ENCODE measurements at regions not wholly inside any gene's neighbourhood (a gene's known extent, or its start where the extent isn't known, plus 50 kb on each side); places are given as distances from the start of the nearest gene placed in this dataset.

DNA sequence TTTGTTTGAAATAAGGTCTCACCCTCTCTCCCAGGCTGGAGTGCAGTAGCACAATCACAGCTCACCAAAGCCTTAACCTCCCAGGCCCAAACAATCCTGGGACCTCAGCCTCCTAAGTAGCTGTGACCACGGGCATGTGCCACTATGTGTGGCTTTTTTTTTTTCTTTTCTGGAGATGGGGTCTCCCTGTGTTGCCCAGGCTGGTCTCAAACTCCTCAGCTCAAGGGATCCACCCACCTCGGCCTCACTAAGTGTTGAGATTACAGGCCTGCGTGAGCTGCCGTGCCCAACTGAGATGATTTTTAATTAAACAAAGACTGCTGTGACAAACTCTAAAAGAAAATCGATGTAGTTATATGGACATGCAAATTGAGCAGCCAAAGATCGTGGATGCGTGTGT is 768.4 kb upstream of the ADGRL2 start:
- Histone ChIP-seq H3K4me1 (ENCODE audit: control insufficient read depth in 3 of 3, insufficient read depth in 3 of 3, low read length in 3 of 3) (no peaks in the 10 kb centered on the region), H3K4me3 (ENCODE audit: low read length in 3 of 3) (no peak overlapping the region), H3K9me3 (ENCODE audit: control insufficient read depth in 3 of 3, low read length in 3 of 3) (no peaks in the 10 kb centered on the region), H3K9ac (ENCODE audit: low read depth in 1 of 3, low read length in 3 of 3) (no peak overlapping the region), H3K27ac (ENCODE audit: low read depth, low read length) (no peak overlapping the region), H3K27me3 (ENCODE audit: control insufficient read depth in 3 of 3, insufficient read depth in 3 of 3, low read length in 3 of 3) (no peaks in the 10 kb centered on the region), H3K36me3 (ENCODE audit: control insufficient read depth in 3 of 3, insufficient read depth in 3 of 3, low read length in 3 of 3) (no peaks in the 10 kb centered on the region)

DNA sequence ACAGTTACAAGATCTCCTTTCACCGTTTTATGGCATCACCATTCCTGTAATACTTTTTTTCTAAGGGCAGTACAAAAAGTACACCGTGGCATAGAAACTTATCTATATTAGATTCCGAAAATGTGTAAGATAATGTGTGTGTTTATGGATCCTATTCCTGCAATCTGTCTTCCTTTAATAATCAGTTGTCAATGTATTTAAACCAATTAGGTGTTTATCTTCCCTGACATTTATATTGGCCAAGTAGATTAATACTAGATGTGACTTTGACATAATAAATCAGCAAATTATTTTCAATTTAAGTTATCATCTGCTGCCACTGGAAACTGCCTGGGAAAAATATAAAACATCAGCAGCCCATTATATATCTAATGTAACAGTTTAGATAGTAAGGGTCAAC is 770.3 kb upstream of the ADGRL2 start:
- Histone ChIP-seq H3K9me3 (ENCODE audit: control insufficient read depth in 3 of 3, low read length in 3 of 3) (no peaks in the 10 kb centered on the region), H3K27me3 (ENCODE audit: control insufficient read depth in 3 of 3, insufficient read depth in 3 of 3, low read length in 3 of 3) (no peaks in the 10 kb centered on the region), H3K27ac (ENCODE audit: low read depth, low read length) (no peak overlapping the region), H3K4me3 (ENCODE audit: low read length in 3 of 3) (no peak overlapping the region), H3K36me3 (ENCODE audit: control insufficient read depth in 3 of 3, insufficient read depth in 3 of 3, low read length in 3 of 3) (no peaks in the 10 kb centered on the region), H3K4me1 (ENCODE audit: control insufficient read depth in 3 of 3, insufficient read depth in 3 of 3, low read length in 3 of 3) (no peaks in the 10 kb centered on the region), H3K9ac (ENCODE audit: low read depth in 1 of 3, low read length in 3 of 3) (no peak overlapping the region)

DNA sequence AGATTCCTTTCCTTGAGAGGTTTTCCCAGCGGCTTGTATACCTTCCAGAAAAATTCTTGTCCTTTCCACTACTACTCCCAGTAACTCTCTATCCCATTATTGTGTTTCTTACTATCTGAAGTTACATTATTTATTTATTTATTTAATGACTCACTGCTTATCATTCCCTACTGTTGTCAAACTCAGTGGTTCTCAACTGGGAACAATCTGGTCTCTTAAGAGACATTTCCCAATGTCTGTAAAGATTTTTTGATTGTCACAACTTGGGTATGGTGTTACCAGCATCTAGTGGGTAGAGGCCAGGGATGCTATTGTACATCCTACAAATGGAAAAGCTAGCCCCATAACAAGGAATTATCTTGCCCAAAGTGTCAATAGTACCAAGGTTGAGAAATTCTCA is 771.5 kb upstream of the ADGRL2 start:
- no peaks in the 10 kb centered on the region for H3K36me3 ChIP-seq (ENCODE audit: control insufficient read depth in 3 of 3, insufficient read depth in 3 of 3, low read length in 3 of 3)
- no peak overlapping the region for H3K27ac ChIP-seq (ENCODE audit: low read depth, low read length)
- no peaks in the 10 kb centered on the region for H3K27me3 ChIP-seq (ENCODE audit: control insufficient read depth in 3 of 3, insufficient read depth in 3 of 3, low read length in 3 of 3)
- H3K9me3 ChIP-seq (ENCODE audit: control insufficient read depth in 3 of 3, low read length in 3 of 3) = no peaks in the 10 kb centered on the region
- no peak overlapping the region for H3K9ac ChIP-seq (ENCODE audit: low read depth in 1 of 3, low read length in 3 of 3)
- H3K4me3 ChIP-seq (ENCODE audit: low read length in 3 of 3) = no peak overlapping the region
- no peaks in the 10 kb centered on the region for H3K4me1 ChIP-seq (ENCODE audit: control insufficient read depth in 3 of 3, insufficient read depth in 3 of 3, low read length in 3 of 3)

DNA sequence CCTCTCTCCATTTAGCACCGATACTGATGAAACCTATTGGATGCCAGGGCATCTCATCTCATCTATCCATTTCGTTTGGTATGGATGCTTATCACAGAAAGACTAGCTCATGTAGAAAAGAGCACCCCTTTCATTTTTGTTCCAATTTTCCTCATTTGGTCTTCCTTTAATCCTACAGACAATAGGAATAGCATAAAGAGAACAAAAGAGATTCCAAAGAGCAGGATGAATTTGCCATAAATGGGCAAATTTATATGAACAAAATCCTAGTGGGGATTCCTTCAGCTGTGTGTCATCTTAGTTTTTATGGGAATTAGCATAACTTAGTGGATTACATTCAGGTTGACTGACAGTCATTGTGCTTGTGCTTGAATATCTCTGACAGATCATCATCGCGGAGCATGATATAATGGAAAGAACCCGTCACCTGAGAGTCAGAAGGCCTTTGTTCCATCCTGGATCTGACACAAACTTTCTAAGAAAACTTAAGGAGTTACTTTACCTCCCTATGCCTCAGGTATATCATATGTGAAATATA is 777.5 kb upstream of the ADGRL2 start:
- no peak overlapping the region for H3K27ac ChIP-seq (ENCODE audit: low read depth, low read length)
- H3K4me1 ChIP-seq (ENCODE audit: control insufficient read depth in 3 of 3, insufficient read depth in 3 of 3, low read length in 3 of 3) = no peaks in the 10 kb centered on the region
- no peaks in the 10 kb centered on the region for H3K36me3 ChIP-seq (ENCODE audit: control insufficient read depth in 3 of 3, insufficient read depth in 3 of 3, low read length in 3 of 3)

DNA sequence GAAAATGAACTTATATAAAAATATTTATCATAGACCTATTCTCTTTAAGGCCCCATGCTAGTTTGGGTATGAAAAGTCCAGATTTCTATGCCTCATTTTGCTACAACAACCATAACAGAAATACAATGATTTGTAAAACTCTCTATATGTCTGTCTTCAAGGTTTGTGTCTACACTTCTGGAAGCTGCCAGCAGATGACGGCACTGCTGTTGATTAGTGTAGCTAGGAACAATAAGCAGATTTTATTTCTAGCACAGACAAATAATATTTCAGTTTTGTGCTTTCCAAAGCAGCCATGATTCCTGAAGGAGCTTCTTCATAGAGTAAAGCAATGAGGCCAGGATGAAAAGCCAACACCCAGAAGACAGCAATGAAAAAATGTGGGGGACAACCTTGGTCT is 779.6 kb upstream of the ADGRL2 start:
- Histone ChIP-seq H3K27ac (ENCODE audit: low read depth, low read length) (no peak overlapping the region), H3K27me3 (ENCODE audit: control insufficient read depth in 3 of 3, insufficient read depth in 3 of 3, low read length in 3 of 3) (no peaks in the 10 kb centered on the region), H3K36me3 (ENCODE audit: control insufficient read depth in 3 of 3, insufficient read depth in 3 of 3, low read length in 3 of 3) (no peaks in the 10 kb centered on the region), H3K4me1 (ENCODE audit: control insufficient read depth in 3 of 3, insufficient read depth in 3 of 3, low read length in 3 of 3) (no peaks in the 10 kb centered on the region), H3K9me3 (ENCODE audit: control insufficient read depth in 3 of 3, low read length in 3 of 3) (no peaks in the 10 kb centered on the region), H3K9ac (ENCODE audit: low read depth in 1 of 3, low read length in 3 of 3) (no peak overlapping the region), H3K4me3 (ENCODE audit: low read length in 3 of 3) (no peak overlapping the region)

More for the DNA sequence above, 777.5 kb upstream of the ADGRL2 start:
- Histone ChIP-seq H3K9ac (ENCODE audit: low read depth in 1 of 3, low read length in 3 of 3) (no peak overlapping the region), H3K9me3 (ENCODE audit: control insufficient read depth in 3 of 3, low read length in 3 of 3) (no peaks in the 10 kb centered on the region), H3K4me3 (ENCODE audit: low read length in 3 of 3) (no peak overlapping the region), H3K27me3 (ENCODE audit: control insufficient read depth in 3 of 3, insufficient read depth in 3 of 3, low read length in 3 of 3) (no peaks in the 10 kb centered on the region)

DNA sequence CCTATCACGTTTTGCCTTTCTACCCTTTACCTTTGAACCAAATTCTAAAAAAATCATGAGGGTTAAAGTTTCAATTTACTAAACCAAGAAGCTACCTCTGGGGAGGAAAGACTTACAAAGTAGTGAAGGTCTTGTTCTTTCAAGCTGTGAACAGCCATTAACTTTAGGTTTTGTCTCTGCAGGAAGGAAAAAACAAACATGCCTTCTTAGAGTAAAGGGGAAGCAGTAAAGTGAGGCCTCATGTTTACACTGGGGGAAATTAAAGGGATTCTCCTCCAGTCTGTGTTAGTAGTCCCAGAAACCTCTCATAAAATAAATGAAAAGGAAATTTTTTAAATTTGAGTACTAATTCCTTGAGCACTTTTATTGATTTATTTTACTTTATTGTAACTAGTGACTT is 780.2 kb upstream of the ADGRL2 start:
- H3K4me1 ChIP-seq (ENCODE audit: control insufficient read depth in 3 of 3, insufficient read depth in 3 of 3, low read length in 3 of 3) = no peaks in the 10 kb centered on the region
- no peaks in the 10 kb centered on the region for H3K9me3 ChIP-seq (ENCODE audit: control insufficient read depth in 3 of 3, low read length in 3 of 3)
- H3K36me3 ChIP-seq (ENCODE audit: control insufficient read depth in 3 of 3, insufficient read depth in 3 of 3, low read length in 3 of 3) = no peaks in the 10 kb centered on the region
- no peak overlapping the region for H3K4me3 ChIP-seq (ENCODE audit: low read length in 3 of 3)
- no peak overlapping the region for H3K27ac ChIP-seq (ENCODE audit: low read depth, low read length)
- H3K9ac ChIP-seq (ENCODE audit: low read depth in 1 of 3, low read length in 3 of 3) = no peak overlapping the region
- no peaks in the 10 kb centered on the region for H3K27me3 ChIP-seq (ENCODE audit: control insufficient read depth in 3 of 3, insufficient read depth in 3 of 3, low read length in 3 of 3)

DNA sequence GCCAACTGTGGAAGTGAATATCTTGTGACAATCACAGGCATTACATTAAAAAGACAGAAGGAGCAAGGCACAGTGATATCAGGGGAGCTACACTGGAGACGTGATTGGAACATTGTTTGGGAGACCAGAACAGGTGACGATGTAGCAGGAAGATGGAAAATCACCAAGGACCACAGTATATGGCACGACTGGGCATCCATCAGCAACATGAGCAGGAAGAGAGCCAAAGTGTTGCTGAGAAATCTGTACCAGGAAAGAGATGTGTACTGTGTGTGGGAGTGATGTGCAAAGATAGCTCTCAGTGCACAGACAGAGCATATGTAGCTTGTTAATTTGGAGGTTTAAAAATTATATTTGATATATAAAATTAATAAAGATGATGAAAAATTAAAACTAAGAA is 790.6 kb upstream of the ADGRL2 start:
- Histone ChIP-seq H3K36me3 (ENCODE audit: control insufficient read depth in 3 of 3, insufficient read depth in 3 of 3, low read length in 3 of 3) (no peaks in the 10 kb centered on the region), H3K4me3 (ENCODE audit: low read length in 3 of 3) (no peak overlapping the region), H3K27ac (ENCODE audit: low read depth, low read length) (no peak overlapping the region), H3K9ac (ENCODE audit: low read depth in 1 of 3, low read length in 3 of 3) (no peak overlapping the region), H3K27me3 (ENCODE audit: control insufficient read depth in 3 of 3, insufficient read depth in 3 of 3, low read length in 3 of 3) (no peaks in the 10 kb centered on the region), H3K4me1 (ENCODE audit: control insufficient read depth in 3 of 3, insufficient read depth in 3 of 3, low read length in 3 of 3) (no peaks in the 10 kb centered on the region), H3K9me3 (ENCODE audit: control insufficient read depth in 3 of 3, low read length in 3 of 3) (no peaks in the 10 kb centered on the region)

DNA sequence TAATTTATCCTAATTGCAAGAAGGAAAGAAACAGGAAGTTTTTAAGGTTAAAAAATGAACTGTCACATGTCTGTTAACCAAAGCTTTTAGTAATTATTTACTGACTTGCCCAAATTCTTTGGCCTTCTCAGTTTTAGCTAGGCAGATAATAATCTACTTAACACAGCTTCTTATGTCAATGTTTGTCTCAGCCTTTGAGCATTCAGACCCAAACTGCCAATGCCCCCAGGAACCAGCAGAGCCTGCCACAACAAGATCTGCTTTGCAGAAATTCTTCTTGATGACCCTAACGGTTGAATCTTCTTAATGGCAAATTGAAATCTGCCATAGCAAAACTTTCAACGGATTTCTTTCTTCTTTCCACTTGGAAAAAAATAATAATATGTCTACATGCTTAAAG is 792.4 kb upstream of the ADGRL2 start:
- Histone ChIP-seq H3K36me3 (ENCODE audit: control insufficient read depth in 3 of 3, insufficient read depth in 3 of 3, low read length in 3 of 3) (no peaks in the 10 kb centered on the region), H3K9me3 (ENCODE audit: control insufficient read depth in 3 of 3, low read length in 3 of 3) (no peaks in the 10 kb centered on the region), H3K27me3 (ENCODE audit: control insufficient read depth in 3 of 3, insufficient read depth in 3 of 3, low read length in 3 of 3) (no peaks in the 10 kb centered on the region), H3K4me1 (ENCODE audit: control insufficient read depth in 3 of 3, insufficient read depth in 3 of 3, low read length in 3 of 3) (no peaks in the 10 kb centered on the region), H3K27ac (ENCODE audit: low read depth, low read length) (no peak overlapping the region), H3K9ac (ENCODE audit: low read depth in 1 of 3, low read length in 3 of 3) (no peak overlapping the region), H3K4me3 (ENCODE audit: low read length in 3 of 3) (no peak overlapping the region)

DNA sequence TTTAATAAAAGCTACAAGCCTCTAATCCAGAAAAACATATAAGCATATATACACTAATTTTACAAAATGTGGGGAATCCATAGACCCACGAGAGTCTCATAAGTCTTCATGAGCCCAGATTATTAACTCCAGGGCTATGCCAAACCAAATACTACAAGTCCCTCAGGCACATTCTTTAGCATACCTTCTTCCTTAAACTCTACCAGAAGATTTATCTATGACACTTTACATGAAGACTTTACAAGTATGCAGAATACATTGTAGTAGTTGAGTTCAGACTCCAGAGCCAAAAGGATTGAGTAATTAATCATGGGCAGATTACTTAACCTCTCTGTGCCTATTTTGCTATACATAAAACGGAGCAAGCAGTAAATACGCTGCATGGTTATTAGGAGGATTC is 793.7 kb upstream of the ADGRL2 start:
- H3K27ac ChIP-seq (ENCODE audit: low read depth, low read length) = no peak overlapping the region
- H3K27me3 ChIP-seq (ENCODE audit: control insufficient read depth in 3 of 3, insufficient read depth in 3 of 3, low read length in 3 of 3) = no peaks in the 10 kb centered on the region
- H3K36me3 ChIP-seq (ENCODE audit: control insufficient read depth in 3 of 3, insufficient read depth in 3 of 3, low read length in 3 of 3) = no peaks in the 10 kb centered on the region

DNA sequence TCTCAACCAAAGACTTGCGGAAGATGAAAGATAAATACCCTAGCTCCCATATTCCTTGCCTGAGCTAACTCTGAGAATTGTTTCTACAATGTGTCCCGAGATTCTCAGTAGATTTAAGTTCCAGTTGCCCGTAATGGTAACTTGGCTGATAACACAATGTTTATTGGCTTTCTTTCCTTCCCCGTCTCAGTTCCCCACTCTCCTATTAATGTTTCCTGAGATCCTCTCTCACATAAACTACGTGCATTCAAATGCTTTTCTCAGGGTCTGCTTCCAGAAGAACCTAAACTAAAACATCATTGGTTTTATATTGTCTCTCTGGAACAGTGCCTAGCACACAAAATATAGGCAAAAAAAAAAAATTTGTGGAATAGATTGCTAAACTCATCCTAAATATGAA is 794.2 kb upstream of the ADGRL2 start:
- Histone ChIP-seq H3K4me1 (ENCODE audit: control insufficient read depth in 3 of 3, insufficient read depth in 3 of 3, low read length in 3 of 3) (no peaks in the 10 kb centered on the region), H3K9ac (ENCODE audit: low read depth in 1 of 3, low read length in 3 of 3) (no peak overlapping the region), H3K27ac (ENCODE audit: low read depth, low read length) (no peak overlapping the region), H3K36me3 (ENCODE audit: control insufficient read depth in 3 of 3, insufficient read depth in 3 of 3, low read length in 3 of 3) (no peaks in the 10 kb centered on the region), H3K9me3 (ENCODE audit: control insufficient read depth in 3 of 3, low read length in 3 of 3) (no peaks in the 10 kb centered on the region), H3K4me3 (ENCODE audit: low read length in 3 of 3) (no peak overlapping the region), H3K27me3 (ENCODE audit: control insufficient read depth in 3 of 3, insufficient read depth in 3 of 3, low read length in 3 of 3) (no peaks in the 10 kb centered on the region)

More for the DNA sequence above, 793.7 kb upstream of the ADGRL2 start:
- H3K4me3 ChIP-seq (ENCODE audit: low read length in 3 of 3) = no peak overlapping the region
- no peaks in the 10 kb centered on the region for H3K4me1 ChIP-seq (ENCODE audit: control insufficient read depth in 3 of 3, insufficient read depth in 3 of 3, low read length in 3 of 3)
- H3K9me3 ChIP-seq (ENCODE audit: control insufficient read depth in 3 of 3, low read length in 3 of 3) = no peaks in the 10 kb centered on the region
- H3K9ac ChIP-seq (ENCODE audit: low read depth in 1 of 3, low read length in 3 of 3) = no peak overlapping the region

DNA sequence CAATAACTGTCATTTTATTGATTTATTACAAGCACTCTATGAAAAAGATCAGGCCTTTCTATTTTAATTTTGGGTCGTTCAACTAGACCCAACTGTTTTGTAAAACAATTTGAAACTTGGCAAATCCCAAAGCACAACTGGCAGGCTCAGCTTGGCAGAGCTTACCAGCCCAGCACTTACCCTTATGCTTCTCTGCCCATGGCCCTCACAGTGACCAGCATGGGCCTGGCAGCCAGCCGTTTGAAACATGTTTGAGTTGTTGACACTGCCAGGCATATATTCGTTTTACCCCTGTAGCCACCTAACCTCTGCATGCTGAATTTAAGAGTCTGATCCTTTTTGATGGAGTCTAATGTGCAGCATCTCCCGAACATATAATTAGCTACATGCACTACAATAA is 796.7 kb upstream of the ADGRL2 start:
- H3K27me3 ChIP-seq (ENCODE audit: control insufficient read depth in 3 of 3, insufficient read depth in 3 of 3, low read length in 3 of 3) = no peaks in the 10 kb centered on the region
- H3K4me3 ChIP-seq (ENCODE audit: low read length in 3 of 3) = no peak overlapping the region

More for the DNA sequence above, 796.7 kb upstream of the ADGRL2 start:
- Histone ChIP-seq H3K36me3 (ENCODE audit: control insufficient read depth in 3 of 3, insufficient read depth in 3 of 3, low read length in 3 of 3) (no peaks in the 10 kb centered on the region), H3K4me1 (ENCODE audit: control insufficient read depth in 3 of 3, insufficient read depth in 3 of 3, low read length in 3 of 3) (no peaks in the 10 kb centered on the region), H3K9me3 (ENCODE audit: control insufficient read depth in 3 of 3, low read length in 3 of 3) (no peaks in the 10 kb centered on the region), H3K9ac (ENCODE audit: low read depth in 1 of 3, low read length in 3 of 3) (no peak overlapping the region), H3K27ac (ENCODE audit: low read depth, low read length) (no peak overlapping the region)
